ENCODE measurements at regions not wholly inside any gene's neighbourhood (a gene's known extent, or its start where the extent isn't known, plus 50 kb on each side); places are given as distances from the start of the nearest gene placed in this dataset.

GRCh38 chr10:33735464-33735923, 401.0 kb upstream of the NRP1 start:
- TF ChIP-seq POLR2A (IDR thresholded peaks at IDR 0.05) = no peak
- no peak for TF ChIP-seq CTCF (IDR thresholded peaks at IDR 0.05)
